ENCODE measurements at regions not wholly inside any gene's neighbourhood (a gene's known extent, or its start where the extent isn't known, plus 50 kb on each side); places are given as distances from the start of the nearest gene placed in this dataset.

- Histone ChIP-seq H3K4me2 (no peak overlapping the region), H4K20me1 (replicated peaks; ENCODE audit: insufficient read depth) (no peaks in the 10 kb centered on the region), H3K27ac (ENCODE audit: low read depth) (no peak overlapping the region), H3K27me3 (ENCODE audit: insufficient read depth) (no peaks in the 10 kb centered on the region), H3F3A (replicated peaks; ENCODE audit: low read depth) (no peaks in the 10 kb centered on the region), H3K4me3 (no peak overlapping the region), H3K9me2 (ENCODE audit: insufficient read depth) (no peaks in the 10 kb centered on the region; the same call in 1 of the 2 replicates), H3K36me3 (ENCODE audit: insufficient read depth) (no peaks in the 10 kb centered on the region), H3K79me2 (replicated peaks; ENCODE audit: insufficient read depth) (no peaks in the 10 kb centered on the region), H3K4me1 (ENCODE audit: insufficient read depth) (no peaks in the 10 kb centered on the region), H2AFZ (no peak overlapping the region)
- no peaks in the 10 kb centered on the region for H3K36me3 Mint-ChIP-seq (ENCODE audit: low read depth)
- peaks cover 4% of the 10 kb centered on the region; the same call in 2 of the 3 replicates for H3K4me1 Mint-ChIP-seq
- TF ChIP-seq CREB1 (CRISPR knock-in tag; IDR thresholded peaks at IDR 0.05; ENCODE audit: low read depth) (no peak), EZH2phosphoT487 (IDR thresholded peaks at IDR 0.05; ENCODE audit: unreplicated experiment) (no peak), JUNB (IDR thresholded peaks at IDR 0.05; ENCODE audit: unreplicated experiment) (no peak), ZNF114 (CRISPR knock-in tag; IDR thresholded peaks at IDR 0.05) (no peak), REST (IDR thresholded peaks at IDR 0.05; ENCODE audit: unreplicated experiment) (no peak), EZH2 (IDR thresholded peaks at IDR 0.05; ENCODE audit: low read depth, unreplicated experiment) (no peak), NANOG (IDR thresholded peaks at IDR 0.05; ENCODE audit: borderline replicate concordance) (no peak), POLR2AphosphoS5 (IDR thresholded peaks at IDR 0.05; ENCODE audit: low read depth) (no peak), CTCF (conservative IDR thresholded peaks at IDR 0.05; ENCODE audit: low read depth in 2 of 2) (no peak)
- TF ChIP-seq, protein P1, sequence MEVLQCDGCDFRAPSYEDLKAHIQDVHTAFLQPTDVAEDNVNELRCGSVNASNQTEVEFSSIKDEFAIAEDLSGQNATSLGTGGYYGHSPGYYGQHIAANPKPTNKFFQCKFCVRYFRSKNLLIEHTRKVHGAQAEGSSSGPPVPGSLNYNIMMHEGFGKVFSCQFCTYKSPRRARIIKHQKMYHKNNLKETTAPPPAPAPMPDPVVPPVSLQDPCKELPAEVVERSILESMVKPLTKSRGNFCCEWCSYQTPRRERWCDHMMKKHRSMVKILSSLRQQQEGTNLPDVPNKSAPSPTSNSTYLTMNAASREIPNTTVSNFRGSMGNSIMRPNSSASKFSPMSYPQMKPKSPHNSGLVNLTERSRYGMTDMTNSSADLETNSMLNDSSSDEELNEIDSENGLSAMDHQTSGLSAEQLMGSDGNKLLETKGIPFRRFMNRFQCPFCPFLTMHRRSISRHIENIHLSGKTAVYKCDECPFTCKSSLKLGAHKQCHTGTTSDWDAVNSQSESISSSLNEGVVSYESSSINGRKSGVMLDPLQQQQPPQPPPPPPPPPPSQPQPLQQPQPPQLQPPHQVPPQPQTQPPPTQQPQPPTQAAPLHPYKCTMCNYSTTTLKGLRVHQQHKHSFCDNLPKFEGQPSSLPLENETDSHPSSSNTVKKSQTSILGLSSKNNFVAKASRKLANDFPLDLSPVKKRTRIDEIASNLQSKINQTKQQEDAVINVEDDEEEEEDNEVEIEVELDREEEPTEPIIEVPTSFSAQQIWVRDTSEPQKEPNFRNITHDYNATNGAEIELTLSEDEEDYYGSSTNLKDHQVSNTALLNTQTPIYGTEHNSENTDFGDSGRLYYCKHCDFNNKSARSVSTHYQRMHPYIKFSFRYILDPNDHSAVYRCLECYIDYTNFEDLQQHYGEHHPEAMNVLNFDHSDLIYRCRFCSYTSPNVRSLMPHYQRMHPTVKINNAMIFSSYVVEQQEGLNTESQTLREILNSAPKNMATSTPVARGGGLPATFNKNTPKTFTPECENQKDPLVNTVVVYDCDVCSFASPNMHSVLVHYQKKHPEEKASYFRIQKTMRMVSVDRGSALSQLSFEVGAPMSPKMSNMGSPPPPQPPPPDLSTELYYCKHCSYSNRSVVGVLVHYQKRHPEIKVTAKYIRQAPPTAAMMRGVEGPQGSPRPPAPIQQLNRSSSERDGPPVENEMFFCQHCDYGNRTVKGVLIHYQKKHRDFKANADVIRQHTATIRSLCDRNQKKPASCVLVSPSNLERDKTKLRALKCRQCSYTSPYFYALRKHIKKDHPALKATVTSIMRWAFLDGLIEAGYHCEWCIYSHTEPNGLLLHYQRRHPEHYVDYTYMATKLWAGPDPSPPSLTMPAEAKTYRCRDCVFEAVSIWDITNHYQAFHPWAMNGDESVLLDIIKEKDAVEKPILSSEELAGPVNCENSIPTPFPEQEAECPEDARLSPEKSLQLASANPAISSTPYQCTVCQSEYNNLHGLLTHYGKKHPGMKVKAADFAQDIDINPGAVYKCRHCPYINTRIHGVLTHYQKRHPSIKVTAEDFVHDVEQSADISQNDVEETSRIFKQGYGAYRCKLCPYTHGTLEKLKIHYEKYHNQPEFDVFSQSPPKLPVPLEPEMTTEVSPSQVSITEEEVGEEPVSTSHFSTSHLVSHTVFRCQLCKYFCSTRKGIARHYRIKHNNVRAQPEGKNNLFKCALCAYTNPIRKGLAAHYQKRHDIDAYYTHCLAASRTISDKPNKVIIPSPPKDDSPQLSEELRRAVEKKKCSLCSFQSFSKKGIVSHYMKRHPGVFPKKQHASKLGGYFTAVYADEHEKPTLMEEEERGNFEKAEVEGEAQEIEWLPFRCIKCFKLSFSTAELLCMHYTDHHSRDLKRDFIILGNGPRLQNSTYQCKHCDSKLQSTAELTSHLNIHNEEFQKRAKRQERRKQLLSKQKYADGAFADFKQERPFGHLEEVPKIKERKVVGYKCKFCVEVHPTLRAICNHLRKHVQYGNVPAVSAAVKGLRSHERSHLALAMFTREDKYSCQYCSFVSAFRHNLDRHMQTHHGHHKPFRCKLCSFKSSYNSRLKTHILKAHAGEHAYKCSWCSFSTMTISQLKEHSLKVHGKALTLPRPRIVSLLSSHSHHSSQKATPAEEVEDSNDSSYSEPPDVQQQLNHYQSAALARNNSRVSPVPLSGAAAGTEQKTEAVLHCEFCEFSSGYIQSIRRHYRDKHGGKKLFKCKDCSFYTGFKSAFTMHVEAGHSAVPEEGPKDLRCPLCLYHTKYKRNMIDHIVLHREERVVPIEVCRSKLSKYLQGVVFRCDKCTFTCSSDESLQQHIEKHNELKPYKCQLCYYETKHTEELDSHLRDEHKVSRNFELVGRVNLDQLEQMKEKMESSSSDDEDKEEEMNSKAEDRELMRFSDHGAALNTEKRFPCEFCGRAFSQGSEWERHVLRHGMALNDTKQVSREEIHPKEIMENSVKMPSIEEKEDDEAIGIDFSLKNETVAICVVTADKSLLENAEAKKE (CRISPR knock-in tag; IDR thresholded peaks at IDR 0.05) = no peak
- TF ChIP-seq, protein P2, sequence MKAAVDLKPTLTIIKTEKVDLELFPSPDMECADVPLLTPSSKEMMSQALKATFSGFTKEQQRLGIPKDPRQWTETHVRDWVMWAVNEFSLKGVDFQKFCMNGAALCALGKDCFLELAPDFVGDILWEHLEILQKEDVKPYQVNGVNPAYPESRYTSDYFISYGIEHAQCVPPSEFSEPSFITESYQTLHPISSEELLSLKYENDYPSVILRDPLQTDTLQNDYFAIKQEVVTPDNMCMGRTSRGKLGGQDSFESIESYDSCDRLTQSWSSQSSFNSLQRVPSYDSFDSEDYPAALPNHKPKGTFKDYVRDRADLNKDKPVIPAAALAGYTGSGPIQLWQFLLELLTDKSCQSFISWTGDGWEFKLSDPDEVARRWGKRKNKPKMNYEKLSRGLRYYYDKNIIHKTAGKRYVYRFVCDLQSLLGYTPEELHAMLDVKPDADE (IDR thresholded peaks at IDR 0.05) = no peak
- H3K27me3 Mint-ChIP-seq (ENCODE audit: insufficient read depth, low read depth, poor library complexity) = no peaks in the 10 kb centered on the region
- ATAC-seq (no peak), DNase-seq (ENCODE audit: low spot score) (no peak)
- no peak overlapping the region for H3K4me3 Mint-ChIP-seq
- no peak overlapping the region for H3K27ac Mint-ChIP-seq
- H3K9me3 Mint-ChIP-seq = no peaks in the 10 kb centered on the region
Observed at GRCh38 chr14:53534841-53535240, 381.7 kb upstream of the DDHD1 start.

All from GM23338 (cell line).